22Rv1 (cell line): ENCODE measurements at regions not wholly inside any gene's neighbourhood (a gene's known extent, or its start where the extent isn't known, plus 50 kb on each side); places are given as distances from the start of the nearest gene placed in this dataset.
"Not testable (repeated sequence)": the region's sequence is repeated elsewhere in the genome, so short reads cannot be mapped to it uniquely, and the experiment has no call there.

Experiments used
- H3K27ac ChIP-seq: fragments of 450-650 bp; 2 replicates; pipeline ENCODE4 v1.5.1; 2017
- CTCF ChIP-seq: fragments of 450-650 bp; IDR thresholded peaks from 2 replicates; pipeline ENCODE4 v1.5.1; 2017; ENCODE audit warnings: mild to moderate bottlenecking
- ZFX ChIP-seq: fragments of 450-650 bp; IDR thresholded peaks from 2 replicates; pipeline ENCODE4 v1.6.1; 2017; ENCODE audit warnings: antibody characterized with exemption, borderline replicate concordance

- H3K27ac ChIP-seq = not testable (repeated sequence)
Measured at GRCh38 chr2:187610450-187610849, 56.2 kb upstream of the TFPI start.

GRCh38 chr2:187612857-187613256 is 58.6 kb upstream of the TFPI start:
- no peak overlapping the region for H3K27ac ChIP-seq
- no peak for TF ChIP-seq CTCF
- TF ChIP-seq ZFX = no peak

GRCh38 chr2:187614756-187615155 is 60.5 kb upstream of the TFPI start:
- no peak for TF ChIP-seq ZFX
- no peak for TF ChIP-seq CTCF

GRCh38 chr2:187615364-187615763 is 61.1 kb upstream of the TFPI start:
- no peak overlapping the region for H3K27ac ChIP-seq
- TF ChIP-seq ZFX (no peak), CTCF (no peak)

More at GRCh38 chr2:187614756-187615155, 60.5 kb upstream of the TFPI start:
- no peak overlapping the region for H3K27ac ChIP-seq

GRCh38 chr2:187615902-187616301 is 61.7 kb upstream of the TFPI start:
- TF ChIP-seq CTCF = no peak
- no peak for TF ChIP-seq ZFX
- H3K27ac ChIP-seq = no peak overlapping the region

- TF ChIP-seq ZFX (no peak), CTCF (no peak)
Measured at GRCh38 chr2:187617120-187617519, 62.9 kb upstream of the TFPI start.

GRCh38 chr2:187617905-187618304 is 63.7 kb upstream of the TFPI start:
- TF ChIP-seq CTCF (no peak), ZFX (no peak)
- H3K27ac ChIP-seq = no peak overlapping the region

More at GRCh38 chr2:187617120-187617519, 62.9 kb upstream of the TFPI start:
- no peak overlapping the region for H3K27ac ChIP-seq

GRCh38 chr2:187618813-187619212 is 64.6 kb upstream of the TFPI start:
- TF ChIP-seq CTCF (no peak), ZFX (no peak)
- H3K27ac ChIP-seq = no peak overlapping the region
